ENCODE measurements at regions not wholly inside any gene's neighbourhood (a gene's known extent, or its start where the extent isn't known, plus 50 kb on each side); places are given as distances from the start of the nearest gene placed in this dataset.

- Histone ChIP-seq H3K4me1 (ENCODE audit: control insufficient read depth, extremely low read depth, insufficient read depth, low read length) (peaks cover 9% of the 10 kb centered on the region), H3K79me2 (ENCODE audit: control insufficient read depth, insufficient read depth, low read length) (no peaks in the 10 kb centered on the region), H3K27me3 (ENCODE audit: control insufficient read depth, extremely low read depth, insufficient read depth, low read length) (peaks cover 5% of the 10 kb centered on the region), H3K9me1 (ENCODE audit: control insufficient read depth, extremely low read depth, insufficient read depth, low read length) (no peaks in the 10 kb centered on the region), H3K36me3 (ENCODE audit: control insufficient read depth in 2 of 2, extremely low read depth in 1 of 2, insufficient read depth in 2 of 2, low read length in 2 of 2) (no peaks in the 10 kb centered on the region), H3K9me3 (ENCODE audit: control insufficient read depth, low read depth, low read length) (no peaks in the 10 kb centered on the region), H3K4me2 (ENCODE audit: control insufficient read depth, extremely low read depth, insufficient read depth, low read depth, low read length) (no peak overlapping the region), H3K27ac (ENCODE audit: control insufficient read depth, insufficient read depth, low read length) (no peak overlapping the region), H4K20me1 (ENCODE audit: control insufficient read depth, extremely low read depth, insufficient read depth, low read length) (no peaks in the 10 kb centered on the region), H3K4me3 (ENCODE audit: control insufficient read depth in 2 of 3, extremely low read depth in 1 of 3, insufficient read depth in 2 of 3, low read depth in 1 of 3, low read length in 3 of 3) (no peak overlapping the region), H2AFZ (ENCODE audit: control insufficient read depth, low read length) (no peak overlapping the region), H3K9ac (ENCODE audit: control insufficient read depth, extremely low read depth, insufficient read depth, low read length) (no peak overlapping the region)
- no peak for TF ChIP-seq EZH2 (IDR thresholded peaks at IDR 0.05; ENCODE audit: low read length)
- no peak for TF ChIP-seq CTCF (optimal IDR thresholded peaks at IDR 0.05 in 1 of 3, IDR thresholded peaks at IDR 0.05 in 1 of 3, conservative IDR thresholded peaks at IDR 0.05 in 1 of 3; ENCODE audit: extremely low read depth in 1 of 3, insufficient read depth in 2 of 3, low read length in 3 of 3)
- FAIRE-seq (peak; percentile 39), DNase-seq (ENCODE audit: low read depth, low spot score) (no peak)
- dilution Hi-C loops (cut with MboI; ENCODE audit: extremely low pct_ligation_motif_present, low sequenced_read_pairs), result no loop called here
These were observed 86.8 kb upstream of the MEGF10 start for GRCh38 chr5:127203818-127204217.

DNA sequence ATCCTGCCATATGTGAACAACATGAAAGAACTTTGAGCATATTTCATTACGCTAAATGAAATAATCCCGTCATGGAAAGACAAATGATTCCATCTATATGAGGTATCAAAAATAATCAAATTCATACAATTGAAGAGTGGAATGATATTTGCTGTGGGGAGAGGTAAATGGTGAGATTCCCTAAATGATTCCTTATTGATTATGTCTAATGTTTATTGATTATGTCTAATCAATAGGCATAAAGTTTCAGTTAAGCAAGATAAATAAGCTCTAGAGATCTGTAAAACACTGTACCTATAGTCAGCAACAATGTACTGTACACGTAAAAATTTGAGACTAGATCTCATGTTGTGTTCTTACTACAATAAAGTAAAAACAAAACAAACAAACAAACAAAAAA, 85.4 kb upstream of the MEGF10 start:
- Histone ChIP-seq H3K4me2 (ENCODE audit: control insufficient read depth, extremely low read depth, insufficient read depth, low read depth, low read length) (no peak overlapping the region), H2AFZ (ENCODE audit: control insufficient read depth, low read length) (no peak overlapping the region), H3K27me3 (ENCODE audit: control insufficient read depth, extremely low read depth, insufficient read depth, low read length) (peaks cover 7% of the 10 kb centered on the region), H4K20me1 (ENCODE audit: control insufficient read depth, extremely low read depth, insufficient read depth, low read length) (no peaks in the 10 kb centered on the region), H3K79me2 (ENCODE audit: control insufficient read depth, insufficient read depth, low read length) (no peaks in the 10 kb centered on the region), H3K9me3 (ENCODE audit: control insufficient read depth, low read depth, low read length) (no peaks in the 10 kb centered on the region), H3K36me3 (ENCODE audit: control insufficient read depth in 2 of 2, extremely low read depth in 1 of 2, insufficient read depth in 2 of 2, low read length in 2 of 2) (no peaks in the 10 kb centered on the region), H3K9ac (ENCODE audit: control insufficient read depth, extremely low read depth, insufficient read depth, low read length) (no peak overlapping the region), H3K4me1 (ENCODE audit: control insufficient read depth, extremely low read depth, insufficient read depth, low read length) (peaks cover 9% of the 10 kb centered on the region), H3K4me3 (ENCODE audit: control insufficient read depth in 2 of 3, extremely low read depth in 1 of 3, insufficient read depth in 2 of 3, low read depth in 1 of 3, low read length in 3 of 3) (no peak overlapping the region), H3K9me1 (ENCODE audit: control insufficient read depth, extremely low read depth, insufficient read depth, low read length) (no peaks in the 10 kb centered on the region), H3K27ac (ENCODE audit: control insufficient read depth, insufficient read depth, low read length) (no peak overlapping the region)
- DNase-seq (ENCODE audit: low read depth, low spot score), result no peak
- no peak for TF ChIP-seq EZH2 (IDR thresholded peaks at IDR 0.05; ENCODE audit: low read length)
- TF ChIP-seq CTCF (optimal IDR thresholded peaks at IDR 0.05 in 1 of 3, IDR thresholded peaks at IDR 0.05 in 1 of 3, conservative IDR thresholded peaks at IDR 0.05 in 1 of 3; ENCODE audit: extremely low read depth in 1 of 3, insufficient read depth in 2 of 3, low read length in 3 of 3), result no peak
- dilution Hi-C loops (cut with MboI; ENCODE audit: extremely low pct_ligation_motif_present, low sequenced_read_pairs), result no loop called here
- no peak for FAIRE-seq

All from keratinocyte (primary cell).